Cardiac muscle cell (in vitro differentiated cells and primary cell): ENCODE measurements at regions not wholly inside any gene's neighbourhood (a gene's known extent, or its start where the extent isn't known, plus 50 kb on each side); places are given as distances from the start of the nearest gene placed in this dataset.

Experiments
- DNase-seq, 2 donors: peaks; one replicate each; pipeline versions ENCODE4 v3.0.0 to v3.0.0-alpha.2; 2010 to 2017; ENCODE audit warnings: low read depth in 1 of 2, low spot score in 1 of 2
- H3K27ac ChIP-seq: fragments of 200-600 bp; sonication (generic); 2 replicates; pipeline ENCODE4 v1.5.1; 2016
- H3K27me3 ChIP-seq: fragments of 200-600 bp; sonication (generic); 2 replicates; pipeline ENCODE4 v1.6.0; 2016; ENCODE audit warnings: control low read depth
- H3K36me3 ChIP-seq: fragments of 200-600 bp; sonication (generic); 2 replicates; pipeline ENCODE4 v1.5.1; 2016; ENCODE audit warnings: control low read depth
- H3K4me1 ChIP-seq: fragments of 200-600 bp; sonication (generic); 2 replicates; pipeline ENCODE4 v1.8.1; 2017; ENCODE audit warnings: low read depth, mild to moderate bottlenecking, mixed run types
- H3K4me3 ChIP-seq: fragments of 200-600 bp; sonication (generic); 2 replicates; pipeline ENCODE4 v1.5.1; 2016; ENCODE audit warnings: mild to moderate bottlenecking
- H3K9me3 ChIP-seq: fragments of 200-600 bp; sonication (generic); 2 replicates; pipeline ENCODE4 v1.5.1; 2017; ENCODE audit warnings: low read depth, mild to moderate bottlenecking, control low read depth
- TF ChIP-seq, protein P1 (sequence below): IDR thresholded peaks from 2 replicates; pipeline ENCODE4 v1.5.1; 2012; ENCODE audit warnings: low read depth, mild to moderate bottlenecking, low read length

DNA sequence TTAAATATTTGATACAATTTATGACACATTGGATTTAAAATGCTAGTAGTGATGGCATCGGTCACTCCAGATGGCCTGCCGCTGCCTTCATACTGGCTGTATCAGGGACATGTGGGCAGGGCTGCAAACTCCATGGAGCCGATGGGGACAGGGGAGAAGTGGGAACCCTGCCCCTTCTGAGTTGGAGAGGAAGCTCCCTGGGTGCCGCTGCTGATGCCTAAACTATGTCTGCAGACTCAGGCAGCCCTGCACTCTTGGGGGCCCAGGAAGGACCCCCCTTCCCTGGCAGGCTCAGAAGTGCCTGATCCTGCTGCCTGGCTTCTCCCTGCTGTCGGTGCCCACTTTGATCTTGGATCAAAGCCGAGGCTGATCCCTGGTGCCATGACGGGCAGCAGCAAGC, 1522.1 kb downstream of the OTOL1 start:
- DNase-seq = no peak

DNA sequence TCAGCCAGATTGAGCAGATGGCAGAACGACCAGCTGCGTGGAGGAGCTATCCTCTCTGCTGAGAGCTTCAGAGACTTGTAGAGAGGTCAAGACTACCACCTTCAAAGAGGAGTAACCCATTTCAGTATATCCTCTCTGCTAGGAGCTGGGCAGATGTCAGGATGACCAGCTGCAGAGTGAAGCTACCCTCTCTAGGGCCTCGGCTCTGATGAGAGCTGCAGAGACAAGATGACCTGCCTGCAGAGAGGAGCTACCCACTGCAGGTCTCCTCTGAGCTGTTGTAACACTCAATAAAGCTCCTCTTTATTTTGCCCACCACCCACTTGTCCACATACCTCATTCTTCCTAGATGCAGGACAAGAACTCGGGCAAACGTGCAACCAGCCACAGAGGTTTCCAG, 1522.7 kb downstream of the OTOL1 start:
- no peak overlapping the region for H3K27ac ChIP-seq
- DNase-seq = no peak
- no peaks in the 10 kb centered on the region for H3K27me3 ChIP-seq
- no peak overlapping the region for H3K4me3 ChIP-seq
- no peaks in the 10 kb centered on the region for H3K9me3 ChIP-seq
- TF ChIP-seq, protein P1, sequence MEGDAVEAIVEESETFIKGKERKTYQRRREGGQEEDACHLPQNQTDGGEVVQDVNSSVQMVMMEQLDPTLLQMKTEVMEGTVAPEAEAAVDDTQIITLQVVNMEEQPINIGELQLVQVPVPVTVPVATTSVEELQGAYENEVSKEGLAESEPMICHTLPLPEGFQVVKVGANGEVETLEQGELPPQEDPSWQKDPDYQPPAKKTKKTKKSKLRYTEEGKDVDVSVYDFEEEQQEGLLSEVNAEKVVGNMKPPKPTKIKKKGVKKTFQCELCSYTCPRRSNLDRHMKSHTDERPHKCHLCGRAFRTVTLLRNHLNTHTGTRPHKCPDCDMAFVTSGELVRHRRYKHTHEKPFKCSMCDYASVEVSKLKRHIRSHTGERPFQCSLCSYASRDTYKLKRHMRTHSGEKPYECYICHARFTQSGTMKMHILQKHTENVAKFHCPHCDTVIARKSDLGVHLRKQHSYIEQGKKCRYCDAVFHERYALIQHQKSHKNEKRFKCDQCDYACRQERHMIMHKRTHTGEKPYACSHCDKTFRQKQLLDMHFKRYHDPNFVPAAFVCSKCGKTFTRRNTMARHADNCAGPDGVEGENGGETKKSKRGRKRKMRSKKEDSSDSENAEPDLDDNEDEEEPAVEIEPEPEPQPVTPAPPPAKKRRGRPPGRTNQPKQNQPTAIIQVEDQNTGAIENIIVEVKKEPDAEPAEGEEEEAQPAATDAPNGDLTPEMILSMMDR = no peak
- H3K4me1 ChIP-seq = no peaks in the 10 kb centered on the region
- no peaks in the 10 kb centered on the region for H3K36me3 ChIP-seq

More for the DNA sequence above, 1522.1 kb downstream of the OTOL1 start:
- no peaks in the 10 kb centered on the region for H3K27me3 ChIP-seq
- H3K9me3 ChIP-seq = no peaks in the 10 kb centered on the region
- H3K4me1 ChIP-seq = no peaks in the 10 kb centered on the region
- TF ChIP-seq, protein P1 = no peak
- no peak overlapping the region for H3K4me3 ChIP-seq
- no peak overlapping the region for H3K27ac ChIP-seq
- no peaks in the 10 kb centered on the region for H3K36me3 ChIP-seq

DNA sequence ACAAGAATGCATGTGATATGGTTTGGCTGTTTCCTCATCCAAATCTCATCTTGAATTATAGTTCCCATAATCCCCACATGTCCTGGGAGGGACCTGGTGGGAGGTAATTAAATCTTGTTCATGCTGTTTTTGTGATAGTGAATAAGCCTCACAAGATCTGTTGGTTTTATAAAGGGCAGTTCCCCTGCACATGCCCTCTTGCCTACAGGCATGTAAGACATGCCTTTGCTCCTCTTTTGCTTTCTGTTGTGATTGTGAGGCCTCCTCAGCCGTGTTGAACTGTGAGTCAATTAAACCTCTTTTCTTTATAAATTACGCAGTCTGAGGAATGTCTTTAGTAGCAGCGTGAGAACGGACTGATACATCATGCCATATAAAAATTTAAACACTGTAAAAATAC, 1537.0 kb downstream of the OTOL1 start:
- no peak for DNase-seq
- Histone ChIP-seq H3K9me3 (no peaks in the 10 kb centered on the region), H3K27ac (no peak overlapping the region), H3K27me3 (no peaks in the 10 kb centered on the region), H3K4me3 (no peak overlapping the region), H3K4me1 (no peaks in the 10 kb centered on the region), H3K36me3 (no peaks in the 10 kb centered on the region)
- TF ChIP-seq, protein P1 = no peak

DNA sequence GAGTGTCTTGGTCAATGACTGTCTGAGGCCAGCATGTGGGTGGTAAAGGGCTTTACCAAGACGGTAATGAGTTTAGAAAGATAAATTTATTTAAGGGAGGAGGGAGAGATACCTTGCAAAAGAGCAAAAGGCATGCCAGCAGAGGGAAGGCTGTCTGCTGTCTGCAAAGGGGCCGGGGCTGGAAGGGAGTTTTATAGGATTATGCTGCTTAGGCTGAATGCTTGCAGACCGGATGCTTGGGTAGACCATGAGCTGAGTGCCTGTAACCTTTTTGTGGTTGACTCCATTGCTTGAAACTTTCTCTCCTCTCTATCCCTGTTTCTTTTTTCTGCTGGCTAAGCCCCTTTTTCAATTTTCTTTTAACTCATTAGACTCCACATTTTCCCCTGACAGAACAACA, 1543.0 kb downstream of the OTOL1 start:
- H3K9me3 ChIP-seq = no peaks in the 10 kb centered on the region
- H3K4me3 ChIP-seq = no peak overlapping the region
- no peaks in the 10 kb centered on the region for H3K36me3 ChIP-seq
- no peaks in the 10 kb centered on the region for H3K27me3 ChIP-seq
- no peak overlapping the region for H3K27ac ChIP-seq
- no peaks in the 10 kb centered on the region for H3K4me1 ChIP-seq
- TF ChIP-seq, protein P1 = no peak
- no peak for DNase-seq

DNA sequence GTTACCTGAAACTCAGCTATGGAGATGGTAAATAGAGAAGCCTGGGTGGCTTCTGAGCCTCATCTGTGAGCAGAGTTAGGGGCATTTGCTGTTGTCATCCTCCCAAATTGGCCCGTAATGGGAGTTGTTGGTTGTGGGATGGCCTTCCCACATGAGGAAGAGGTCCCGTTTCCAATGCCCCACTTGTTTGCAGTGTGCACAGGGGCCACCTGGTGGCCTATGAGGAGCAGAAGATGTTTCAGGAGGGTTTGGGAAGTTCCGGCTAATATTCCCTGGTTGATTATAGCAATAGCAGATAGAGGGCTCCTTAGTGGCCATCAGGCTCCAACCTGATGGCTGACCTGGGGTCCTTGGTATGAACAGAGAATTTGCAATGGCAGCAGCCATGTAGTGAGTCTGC, 1546.5 kb downstream of the OTOL1 start:
- Histone ChIP-seq H3K9me3 (no peaks in the 10 kb centered on the region), H3K4me3 (no peak overlapping the region), H3K36me3 (no peaks in the 10 kb centered on the region), H3K27me3 (no peaks in the 10 kb centered on the region), H3K4me1 (no peaks in the 10 kb centered on the region), H3K27ac (no peak overlapping the region)
- TF ChIP-seq, protein P1 = peak; percentile 38
- peak in 1 of 2 donors; percentile 32 for DNase-seq

DNA sequence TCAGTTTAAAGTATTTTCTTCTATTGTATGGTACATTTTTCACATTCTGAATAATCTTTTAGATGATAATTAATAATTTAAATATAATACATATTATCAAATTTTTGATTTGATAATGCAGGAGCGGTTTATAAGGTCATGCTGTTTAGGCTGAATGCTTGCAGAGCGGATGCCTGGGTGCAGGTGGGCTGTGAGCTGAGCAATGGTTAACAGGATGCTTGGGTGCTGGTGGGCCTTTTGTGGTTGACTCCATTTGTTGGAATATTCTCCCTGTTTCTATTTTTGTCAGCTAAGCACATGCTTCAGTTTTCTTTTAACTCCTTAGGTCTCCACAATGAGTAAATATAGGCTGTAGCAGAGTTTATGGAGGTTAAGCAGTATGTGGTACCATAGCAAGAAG, 1549.3 kb downstream of the OTOL1 start:
- H3K9me3 ChIP-seq = no peaks in the 10 kb centered on the region
- no peaks in the 10 kb centered on the region for H3K4me1 ChIP-seq
- H3K36me3 ChIP-seq = no peaks in the 10 kb centered on the region
- TF ChIP-seq, protein P1 = no peak
- H3K4me3 ChIP-seq = no peak overlapping the region
- H3K27me3 ChIP-seq = no peaks in the 10 kb centered on the region
- H3K27ac ChIP-seq = no peak overlapping the region
- no peak for DNase-seq
